Hematopoietic multipotent progenitor cell treated with erythropoietin and hydrocortisone succinate and interleukin-3 and kit ligand, for 17 days (in vitro differentiated cells): ENCODE measurements at regions not wholly inside any gene's neighbourhood (a gene's known extent, or its start where the extent isn't known, plus 50 kb on each side); places are given as distances from the start of the nearest gene placed in this dataset.

Experiments used
- DNase-seq: peaks from one replicate; pipeline ENCODE4 v3.0.0-alpha.2; 2015; ENCODE audit warnings: low spot score

DNA sequence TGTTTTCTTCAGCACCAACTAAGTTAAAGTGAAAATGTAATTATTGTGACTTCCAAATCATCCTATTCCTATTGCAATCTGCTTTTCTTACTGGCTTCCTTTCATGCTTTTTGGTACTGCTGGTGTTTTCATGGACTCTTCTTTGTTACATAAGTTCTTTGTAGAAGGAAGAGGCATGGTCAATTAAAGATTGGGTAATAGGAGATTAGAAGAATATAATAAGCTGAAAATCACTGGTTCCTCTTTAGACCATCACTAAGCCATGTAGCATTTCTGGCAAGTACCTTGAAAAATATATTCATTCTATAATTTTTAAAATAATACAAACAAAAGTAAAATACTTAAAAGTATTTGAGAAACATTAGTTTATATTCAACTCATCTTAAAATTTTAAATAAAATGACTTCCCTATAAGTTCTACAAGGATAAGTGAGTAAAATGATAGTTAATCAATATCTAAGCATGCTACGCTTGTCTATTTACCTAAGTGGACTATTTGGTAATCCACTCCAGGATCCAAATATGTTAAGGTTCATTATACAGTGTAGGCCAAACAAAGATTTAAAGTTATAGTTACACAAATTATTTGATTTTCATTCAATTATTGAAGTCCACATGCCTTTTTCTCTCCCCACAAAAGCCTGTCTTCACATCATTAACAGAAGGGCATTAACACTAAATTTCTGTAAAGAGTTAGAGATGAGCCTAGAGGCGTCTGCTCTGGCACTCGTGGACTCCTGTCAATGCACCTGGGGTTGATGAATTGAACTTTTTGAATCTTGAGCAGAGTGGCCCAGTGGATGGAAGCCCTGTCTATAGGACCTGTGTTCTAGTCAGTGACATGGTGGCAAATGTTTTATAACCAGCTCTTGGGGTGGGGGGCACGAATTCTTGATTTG is 408.1 kb downstream of the INHBA start:
- no peak for DNase-seq

DNA sequence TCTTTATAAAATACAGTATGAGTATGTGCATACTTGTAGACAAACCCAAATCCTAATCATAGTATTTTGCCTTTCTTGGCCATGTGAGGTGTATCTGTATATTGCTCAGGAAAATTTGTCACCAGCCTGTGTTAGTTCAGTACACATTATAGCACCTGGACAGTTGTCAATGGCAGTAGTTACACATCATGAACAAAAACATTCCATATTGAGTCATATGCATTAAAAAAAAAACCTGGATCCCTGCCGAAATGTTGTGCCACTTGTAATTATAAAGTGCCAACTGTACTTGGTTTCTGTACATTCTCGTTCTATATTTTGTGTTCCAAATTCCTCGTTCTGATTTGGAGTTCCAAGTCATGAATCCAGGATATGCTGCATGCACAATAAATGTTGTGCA is 410.4 kb downstream of the INHBA start:
- no peak for DNase-seq

DNA sequence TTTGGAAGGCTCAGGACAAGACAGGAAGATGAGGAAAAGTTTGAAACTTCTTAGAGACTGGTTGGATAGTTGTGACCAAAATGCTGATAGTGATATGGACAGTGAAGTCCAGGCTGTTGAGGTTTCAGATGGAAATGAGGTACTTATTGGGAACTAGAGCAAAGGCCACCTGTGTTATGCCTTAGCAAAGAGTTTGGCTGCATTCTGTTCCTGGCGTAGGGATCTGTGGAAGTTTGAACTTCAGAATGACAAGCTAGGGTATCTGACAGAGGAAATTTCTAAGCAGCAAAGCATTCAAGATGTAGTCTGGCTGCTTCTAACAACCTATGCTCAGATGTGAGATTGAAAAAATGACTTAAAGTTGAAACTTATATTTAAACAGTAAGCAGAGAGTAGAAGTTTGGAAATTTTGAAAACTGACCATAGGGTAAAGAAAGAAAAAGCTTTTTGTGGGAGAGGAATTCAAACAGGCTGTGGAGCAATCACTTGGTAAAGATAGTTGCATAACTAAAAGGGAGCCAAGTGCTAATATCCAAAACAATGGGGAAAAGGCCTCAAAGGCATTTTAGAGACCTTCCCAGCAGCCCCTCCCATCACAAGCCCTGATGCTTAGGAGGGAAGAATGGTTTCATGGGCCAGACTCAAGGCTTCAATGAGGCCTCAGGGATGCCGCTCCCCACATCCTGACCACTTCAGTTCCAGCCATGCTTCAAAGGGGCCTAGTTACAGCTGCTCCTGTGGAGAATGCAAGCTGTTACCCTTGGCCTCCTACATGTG is 415.1 kb downstream of the INHBA start:
- DNase-seq, result no peak

DNA sequence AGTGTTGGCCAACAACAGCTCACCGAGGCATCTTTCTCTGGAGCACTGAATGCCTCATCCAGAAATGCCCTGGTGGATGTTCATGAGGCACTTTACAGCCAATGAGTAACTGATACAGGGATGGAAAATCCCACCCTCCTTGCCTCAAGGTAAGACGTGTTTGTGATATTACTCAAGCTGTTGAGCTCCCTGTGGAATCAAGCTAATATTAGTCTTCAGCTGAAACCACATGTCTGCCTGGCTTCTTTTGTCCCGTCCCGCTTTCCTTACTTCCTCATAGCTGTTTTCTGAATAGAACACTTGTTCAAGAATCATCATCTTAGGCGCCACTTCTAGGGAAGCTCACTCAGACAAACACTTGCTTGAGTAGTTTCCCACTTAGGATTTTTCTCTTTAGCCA is 422.4 kb downstream of the INHBA start:
- DNase-seq, result no peak

DNA sequence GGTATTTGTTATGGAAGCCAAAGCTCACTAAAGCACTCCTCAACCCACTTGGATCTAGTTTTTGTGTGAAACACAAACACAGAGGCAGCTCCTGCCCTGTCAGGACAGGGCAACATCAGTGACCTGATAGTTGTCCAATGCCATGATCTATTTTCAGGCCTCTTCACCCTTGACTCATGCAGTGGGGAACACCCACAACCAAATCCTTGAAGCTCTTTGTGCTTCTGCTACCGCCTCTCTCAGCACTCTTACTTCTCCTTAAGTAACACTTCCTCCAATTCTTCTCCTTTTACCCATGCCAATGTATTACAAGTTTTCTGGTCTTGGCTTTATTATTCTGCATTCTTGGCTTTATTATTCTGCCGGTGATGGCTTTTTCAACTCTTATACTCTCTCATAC is 425.3 kb downstream of the INHBA start:
- DNase-seq, result no peak

DNA sequence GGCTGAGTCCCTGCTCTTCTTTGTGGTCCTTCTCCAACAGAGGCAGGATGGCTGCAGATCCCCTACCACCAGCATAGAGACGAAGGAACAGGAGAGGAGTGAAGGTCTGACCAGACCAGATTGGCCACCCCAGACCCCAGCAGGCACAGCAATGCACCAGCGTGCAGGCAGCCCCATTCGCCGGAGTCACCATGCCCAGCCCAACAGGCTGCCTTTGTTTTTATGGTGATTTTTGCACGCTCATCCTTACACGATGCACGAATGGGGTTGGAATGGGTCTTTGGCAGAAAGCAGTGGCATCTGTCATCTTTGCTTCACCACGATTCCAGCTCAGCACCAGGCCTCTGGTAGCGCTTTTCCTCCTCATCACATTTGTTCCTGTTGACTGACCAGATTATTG is 427.6 kb downstream of the INHBA start:
- DNase-seq, result no peak

DNA sequence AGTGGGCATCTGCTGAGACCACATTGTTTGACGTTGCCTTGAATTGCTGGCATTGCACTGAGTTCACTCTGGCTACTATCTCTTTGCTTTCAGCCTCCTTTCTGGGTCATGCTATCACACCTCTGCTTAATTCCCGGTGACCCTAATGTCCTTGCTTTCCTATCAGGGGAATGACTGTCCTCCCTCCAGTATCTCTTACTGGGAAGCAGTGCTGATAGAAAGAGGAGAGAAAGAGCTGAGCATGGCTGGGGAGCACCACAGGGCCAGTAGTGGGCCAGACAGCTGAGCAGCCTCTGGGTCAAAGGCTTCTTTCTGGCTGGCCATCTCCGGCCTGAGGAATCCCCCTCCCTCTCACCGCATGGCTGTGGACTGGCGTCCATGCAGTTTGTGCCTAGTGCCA is 428.7 kb downstream of the INHBA start:
- DNase-seq, result no peak

DNA sequence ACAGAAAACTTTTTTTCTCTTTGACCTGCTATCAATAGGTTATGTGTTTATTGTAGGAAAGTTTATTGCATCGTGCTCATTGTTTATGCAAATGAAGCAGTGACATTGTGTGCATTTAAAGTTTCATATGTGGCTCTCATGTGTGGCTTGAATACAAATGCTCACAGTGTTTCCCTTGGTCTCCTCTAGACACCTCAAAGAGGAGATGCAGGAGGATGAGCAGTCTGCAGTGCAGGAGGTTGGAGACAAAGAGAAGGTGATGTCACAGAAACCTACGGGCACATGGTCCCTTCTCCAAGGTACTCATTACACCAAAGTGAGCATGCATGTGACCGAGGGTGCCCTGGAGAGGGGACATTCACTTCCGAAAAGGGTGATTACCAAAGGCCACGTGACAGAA is 430.2 kb downstream of the INHBA start:
- no peak for DNase-seq

DNA sequence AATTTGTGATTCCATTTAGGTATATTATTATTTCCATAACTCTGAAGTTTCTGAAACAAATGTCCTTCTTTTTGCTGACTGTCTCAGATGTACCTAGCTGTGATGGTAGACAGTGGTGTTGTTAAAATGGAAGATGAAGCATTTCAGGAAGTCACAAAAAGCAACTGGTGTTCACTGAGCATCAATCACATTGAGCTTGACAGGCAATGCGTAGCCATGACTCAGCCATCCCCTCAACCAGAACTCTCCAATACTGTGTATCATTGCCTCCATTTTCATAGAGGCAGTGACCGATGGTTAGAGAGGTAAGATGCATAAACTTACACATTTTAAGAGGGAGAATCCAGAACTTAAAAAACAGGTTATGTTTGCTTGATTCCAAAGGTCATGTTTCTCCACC is 434.0 kb downstream of the INHBA start:
- no peak for DNase-seq

DNA sequence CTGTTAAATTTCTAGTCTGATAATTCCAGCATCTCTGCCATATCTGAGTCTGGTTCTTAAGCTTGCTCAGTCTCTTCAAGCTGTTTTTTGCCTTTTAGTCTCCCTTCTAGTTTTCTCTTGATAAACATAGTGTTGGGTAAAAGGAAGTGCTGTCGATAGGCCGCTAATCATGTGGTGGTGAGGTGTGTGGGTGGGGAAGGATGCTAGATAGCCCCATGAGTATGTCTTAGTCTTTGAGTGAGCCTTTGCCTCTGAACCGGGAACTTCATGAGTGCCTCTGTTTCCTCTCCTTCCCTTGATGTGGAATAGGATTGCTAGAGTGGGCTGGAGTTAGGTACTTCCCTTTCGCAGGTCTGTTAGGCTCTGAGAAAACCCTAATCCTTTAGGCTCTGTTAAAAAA is 441.8 kb downstream of the INHBA start:
- DNase-seq, result no peak

DNA sequence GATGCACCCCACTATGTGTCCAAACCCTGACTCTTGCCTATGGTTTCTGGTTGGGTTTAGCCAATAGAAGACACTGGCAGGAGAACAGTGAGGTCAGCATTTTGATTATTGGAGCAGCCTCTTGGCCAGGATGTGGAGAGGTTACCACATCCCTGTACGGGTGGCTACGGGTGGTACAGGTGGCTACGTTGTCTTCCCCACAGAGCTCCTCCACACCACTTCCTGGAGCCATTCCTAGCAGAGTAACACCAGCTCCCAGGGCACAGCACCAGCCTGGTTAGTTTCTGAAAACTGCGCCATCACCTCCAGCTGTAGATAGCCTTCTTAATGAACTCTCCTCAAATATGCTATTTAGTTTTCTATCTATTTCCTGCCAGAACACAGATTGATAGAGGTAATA is 445.2 kb downstream of the INHBA start:
- DNase-seq, result no peak

DNA sequence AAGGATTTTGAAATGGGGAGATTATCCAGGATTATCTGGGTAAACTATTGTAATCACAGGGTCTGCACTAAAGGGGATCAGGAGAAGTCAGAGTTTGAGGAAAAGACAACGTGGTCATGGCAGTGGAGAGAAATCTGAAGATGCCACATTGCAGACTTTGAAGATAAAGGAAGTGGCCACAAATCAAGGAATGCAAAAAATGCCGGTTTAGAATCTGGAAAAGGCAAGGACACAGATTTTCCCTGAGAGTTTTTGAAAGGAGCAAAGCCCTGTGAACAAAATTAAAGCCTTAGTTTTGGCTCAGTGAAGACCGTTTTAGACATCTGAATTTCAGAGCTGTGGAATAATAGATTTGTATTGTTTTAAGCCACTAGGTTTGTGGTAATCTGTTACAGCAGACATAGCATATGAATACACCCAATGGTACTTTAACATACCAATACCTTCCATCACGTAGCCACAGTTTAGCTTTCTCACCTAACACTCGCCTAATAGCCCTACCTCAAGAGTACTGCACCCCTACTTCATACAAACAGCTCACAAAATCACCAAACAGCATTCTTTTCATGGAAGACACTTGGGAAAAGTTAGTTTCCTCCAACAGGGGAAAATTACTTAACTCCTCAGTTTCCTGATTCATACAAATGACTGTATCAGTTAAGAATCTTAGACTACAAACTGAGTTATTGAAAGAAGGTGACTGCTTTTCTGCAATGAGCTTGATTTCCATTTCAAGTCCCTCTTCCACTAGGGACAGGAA is 446.5 kb downstream of the INHBA start:
- no peak for DNase-seq

DNA sequence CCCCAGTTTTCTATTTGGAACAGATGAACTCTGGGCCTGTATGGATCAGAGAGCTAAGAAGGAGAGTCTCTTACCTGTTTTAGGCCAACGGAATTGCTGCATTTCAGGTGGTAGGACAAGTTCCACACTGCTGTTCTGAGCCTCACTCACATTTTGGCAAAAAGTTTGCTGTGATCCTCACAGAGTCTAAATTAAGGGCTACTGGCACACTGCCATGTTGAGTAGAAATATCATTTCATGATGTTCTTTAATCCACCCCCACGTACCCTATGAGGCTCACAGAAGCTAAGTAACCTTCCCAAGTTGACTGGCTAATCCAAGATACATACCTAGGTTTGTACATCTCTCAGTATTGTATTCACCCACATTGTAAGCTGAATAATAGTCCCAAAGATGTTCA is 447.2 kb downstream of the INHBA start:
- no peak for DNase-seq

DNA sequence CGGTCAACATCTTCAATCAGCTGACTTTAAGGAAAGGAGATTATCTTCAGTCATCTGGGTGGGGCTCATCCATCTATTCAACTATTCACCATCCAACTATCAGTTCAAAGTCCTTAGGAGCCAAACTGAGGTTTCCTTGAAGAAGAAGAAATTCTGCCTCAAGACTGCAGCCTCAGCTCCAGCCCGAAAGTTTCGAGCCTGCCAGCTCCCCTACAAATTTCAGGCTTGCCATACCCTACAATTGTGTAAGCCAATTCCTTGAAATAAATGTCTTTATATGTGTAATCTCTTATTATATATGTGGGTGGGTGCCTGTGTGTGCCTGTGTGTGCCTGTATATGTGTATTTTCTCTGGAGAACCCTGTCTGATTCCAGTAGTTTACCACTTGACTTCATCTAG is 447.8 kb downstream of the INHBA start:
- DNase-seq, result no peak

DNA sequence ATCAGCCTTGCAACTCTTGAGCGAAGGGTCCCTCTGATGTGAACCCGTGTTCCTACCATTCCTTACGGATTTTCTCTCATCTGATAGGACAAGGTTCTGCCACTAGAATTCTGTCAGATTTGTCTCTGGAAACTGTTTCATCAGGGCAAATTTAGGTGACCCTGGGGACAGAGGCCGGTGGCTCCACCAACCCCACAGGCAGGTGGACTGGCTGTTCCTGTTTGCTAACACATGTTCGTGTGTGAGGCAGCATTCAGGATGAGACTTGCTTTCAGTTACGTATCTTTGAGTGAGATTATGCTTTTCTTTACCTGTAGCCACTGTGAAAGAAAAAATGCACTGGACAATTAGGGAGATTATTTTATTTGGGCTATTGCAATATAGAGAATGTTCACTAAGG is 449.9 kb downstream of the INHBA start:
- DNase-seq, result no peak

DNA sequence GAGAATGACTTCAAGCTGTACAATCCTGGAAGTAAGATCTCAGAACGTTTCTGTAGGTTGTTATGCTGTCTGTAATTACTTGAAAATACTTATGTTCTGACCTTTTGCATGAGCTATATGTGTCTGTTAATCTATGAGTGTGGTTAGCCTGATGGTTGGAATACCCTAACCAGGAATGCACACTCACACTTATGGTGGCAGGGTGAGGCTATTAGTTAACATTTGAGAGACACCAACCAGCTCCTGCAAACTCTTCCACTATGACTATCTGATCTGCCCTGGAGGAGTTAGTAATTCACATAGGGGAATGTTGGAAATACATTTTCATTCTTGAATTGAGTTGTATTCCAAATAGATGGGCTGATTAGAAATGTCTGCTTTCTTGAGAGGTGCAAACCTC is 450.3 kb downstream of the INHBA start:
- no peak for DNase-seq

DNA sequence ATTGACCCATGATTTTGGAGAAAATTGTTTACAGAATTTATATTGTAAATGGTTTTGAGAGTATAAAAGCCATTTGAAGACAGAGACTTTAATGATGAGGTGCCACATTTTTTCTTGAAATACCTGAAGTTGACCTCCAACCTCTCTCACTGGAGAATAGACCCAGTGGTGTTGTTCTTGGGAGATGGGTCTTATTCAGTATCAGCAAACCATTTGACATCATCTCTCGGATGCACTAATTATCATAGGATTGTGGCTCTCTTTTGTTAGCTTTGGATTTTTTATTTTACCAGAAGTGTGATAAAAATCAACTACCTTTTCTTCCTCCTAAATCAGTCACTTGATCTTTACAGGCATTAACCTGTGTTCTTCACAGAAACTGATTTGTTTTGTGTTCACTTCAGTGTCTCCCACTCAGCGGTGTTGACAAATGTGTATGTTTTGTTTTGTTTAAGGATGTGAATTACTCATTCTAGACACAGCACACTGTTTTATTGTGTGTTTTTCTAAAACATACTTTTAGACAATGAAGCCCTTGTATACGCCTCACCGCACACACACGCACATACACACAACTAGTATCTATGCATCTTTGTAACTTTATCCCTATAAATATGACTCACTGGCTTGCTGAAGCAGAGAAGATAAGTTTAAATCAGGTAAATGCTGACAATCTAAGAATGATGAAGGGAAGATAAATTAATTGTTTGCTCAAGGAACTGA is 455.6 kb downstream of the INHBA start:
- DNase-seq, result no peak

DNA sequence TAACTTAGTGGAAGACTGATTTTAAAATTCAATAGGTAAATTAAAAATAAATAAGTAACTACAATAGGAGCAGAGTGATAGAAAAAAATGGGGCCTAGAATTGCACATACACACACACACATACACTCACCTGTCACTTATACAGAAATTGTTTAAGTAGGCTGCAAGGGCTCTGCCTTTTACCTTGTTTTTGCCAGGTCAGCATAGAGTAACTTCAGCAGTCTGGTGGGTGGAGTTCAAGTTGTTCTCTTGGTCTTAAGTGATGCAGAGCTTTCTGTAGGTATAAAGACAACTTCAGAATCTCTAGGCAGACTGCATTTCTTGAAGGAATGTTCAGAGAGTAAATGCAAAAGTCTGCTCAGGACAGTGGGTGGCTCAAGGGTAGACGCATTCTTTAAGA is 457.0 kb downstream of the INHBA start:
- DNase-seq, result no peak

DNA sequence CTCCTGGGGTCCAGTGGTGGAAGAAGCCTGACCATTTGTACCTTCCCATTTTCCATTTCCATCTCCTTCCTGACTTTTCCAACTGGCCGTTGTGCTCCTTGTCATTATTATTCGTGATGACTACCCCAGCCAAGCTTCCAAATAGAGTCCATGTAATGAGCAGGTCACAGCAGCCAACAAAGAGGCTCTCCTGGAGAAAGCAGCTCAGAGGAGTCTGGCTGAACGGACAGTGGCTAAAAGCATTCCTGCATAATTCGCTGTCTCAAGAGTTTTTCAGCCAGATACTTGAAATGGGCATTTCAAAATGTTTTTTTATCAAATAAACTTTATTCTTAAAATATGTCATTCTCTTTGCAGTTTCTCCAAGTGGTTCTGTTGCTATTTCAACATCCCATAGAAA is 458.6 kb downstream of the INHBA start:
- no peak for DNase-seq

DNA sequence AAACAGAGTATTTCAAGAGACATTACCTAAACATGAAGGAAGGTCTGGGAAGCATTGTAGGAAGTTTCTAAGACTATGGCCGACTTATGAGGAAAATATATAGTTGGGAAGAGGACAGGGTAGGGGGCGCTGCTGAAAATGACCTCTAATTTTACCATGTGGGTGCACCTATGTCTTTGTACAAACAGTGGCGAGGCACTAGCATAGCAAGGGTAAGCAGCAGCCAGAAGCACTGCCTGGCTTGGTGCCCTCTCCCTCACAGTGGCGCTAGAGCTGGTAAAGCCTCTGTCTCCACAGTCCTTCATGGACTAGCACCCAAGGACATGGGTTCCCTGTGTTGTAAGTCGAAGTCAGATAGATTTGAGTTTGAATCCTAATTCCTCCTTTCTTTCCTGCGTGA is 461.2 kb downstream of the INHBA start:
- DNase-seq, result no peak

DNA sequence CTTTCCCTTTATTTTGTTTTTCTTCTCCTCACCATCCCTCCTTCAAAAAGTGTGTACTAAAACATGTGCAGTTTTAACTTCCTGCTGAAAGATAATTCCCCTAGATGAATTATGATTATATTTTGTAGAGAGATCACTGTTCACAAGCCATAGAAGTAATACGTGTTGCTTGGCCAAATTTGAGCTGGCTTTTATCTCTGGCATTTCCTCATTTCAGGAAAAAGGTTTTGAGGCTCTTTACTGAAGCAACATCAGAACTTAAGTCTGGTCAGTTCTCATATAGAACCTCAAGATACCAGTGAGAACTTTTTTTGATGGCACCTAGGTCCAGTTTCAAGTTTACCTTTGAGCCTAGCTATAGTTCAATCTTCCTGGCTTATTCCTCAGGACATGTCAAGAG is 463.3 kb downstream of the INHBA start:
- DNase-seq, result no peak

DNA sequence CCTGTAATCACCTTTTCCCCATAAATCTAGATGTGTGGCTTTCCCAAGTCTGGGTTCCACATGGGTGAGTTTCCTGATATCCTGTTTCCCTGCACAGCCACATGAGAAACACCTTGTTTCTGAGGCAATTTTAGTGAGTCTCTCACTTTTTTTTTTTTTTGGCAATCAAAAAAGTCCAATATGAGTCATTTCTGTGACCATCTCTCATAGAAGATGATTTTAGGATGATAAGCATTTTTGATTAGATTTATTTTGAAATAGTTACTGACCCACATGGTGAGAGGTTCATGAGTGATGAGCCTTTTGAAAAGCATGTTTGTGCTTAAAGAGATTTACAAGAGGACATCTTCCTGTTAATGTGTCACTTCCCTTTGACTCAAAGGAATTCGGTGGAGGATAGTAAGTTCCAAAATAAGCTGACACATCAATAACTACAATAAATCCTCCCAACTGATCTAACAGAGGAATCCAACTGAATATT is 464.0 kb downstream of the INHBA start:
- DNase-seq, result no peak
